ENCODE measurements at regions not wholly inside any gene's neighbourhood (a gene's known extent, or its start where the extent isn't known, plus 50 kb on each side); places are given as distances from the start of the nearest gene placed in this dataset.
"Not testable (repeated sequence)": the region's sequence is repeated elsewhere in the genome, so short reads cannot be mapped to it uniquely, and the experiment has no call there.

DNA sequence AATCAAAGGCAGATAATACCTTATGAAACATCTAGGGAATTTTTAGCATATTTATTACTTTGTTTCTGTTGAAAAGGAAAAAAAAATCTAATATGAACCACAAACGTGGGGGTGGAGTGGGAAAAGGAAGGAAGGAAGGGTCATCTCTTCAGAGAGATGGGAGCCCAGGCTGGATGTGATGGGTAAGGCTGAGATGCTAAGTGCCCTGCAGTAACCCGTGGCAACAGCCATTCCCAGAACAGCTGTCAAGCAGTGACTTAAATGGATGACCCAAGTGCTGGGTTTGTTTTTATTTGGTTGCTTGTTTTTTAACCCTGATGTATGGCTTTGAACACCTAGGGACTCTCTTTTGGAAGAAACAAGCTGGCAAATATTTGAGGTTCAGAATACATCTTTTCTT, 50.7 kb upstream of the KLF7 start:
- intact Hi-C loops (cut with DNase I): no loop called here
- no peak for DNase-seq

DNA sequence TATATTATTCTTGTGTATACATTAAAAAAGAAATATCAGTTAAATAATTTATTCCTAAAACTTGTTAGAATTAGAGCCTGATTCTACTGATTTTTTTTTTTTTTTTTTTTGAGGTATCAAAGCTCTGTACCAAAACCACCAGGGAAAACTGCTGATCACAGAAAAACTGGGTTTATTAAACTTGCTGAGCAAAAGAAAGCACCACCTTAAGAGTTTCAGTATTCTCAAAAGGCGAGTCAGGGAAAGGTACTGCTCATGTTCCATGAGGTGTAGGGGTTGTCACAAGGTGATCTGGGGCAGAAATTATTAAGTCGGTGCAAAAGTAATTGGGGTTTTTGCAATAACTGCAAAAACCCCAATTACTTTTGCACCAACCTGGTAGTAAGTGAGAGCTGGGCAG, 51.7 kb upstream of the KLF7 start:
- DNase-seq: no peak
- intact Hi-C loops (cut with DNase I): no loop called here

- intact Hi-C loops (cut with DNase I): no loop called here
- no peak for DNase-seq
These were observed 53.4 kb upstream of the KLF7 start for GRCh38 chr2:207219081-207219630.

- DNase-seq: no peak
- intact Hi-C loops (cut with DNase I): no loop called here
These were observed 54.1 kb upstream of the KLF7 start for GRCh38 chr2:207219676-207220501.

- intact Hi-C loops (cut with DNase I): no loop called here
- no peak for DNase-seq
These were observed 56.0 kb upstream of the KLF7 start for GRCh38 chr2:207221731-207222130.

DNA sequence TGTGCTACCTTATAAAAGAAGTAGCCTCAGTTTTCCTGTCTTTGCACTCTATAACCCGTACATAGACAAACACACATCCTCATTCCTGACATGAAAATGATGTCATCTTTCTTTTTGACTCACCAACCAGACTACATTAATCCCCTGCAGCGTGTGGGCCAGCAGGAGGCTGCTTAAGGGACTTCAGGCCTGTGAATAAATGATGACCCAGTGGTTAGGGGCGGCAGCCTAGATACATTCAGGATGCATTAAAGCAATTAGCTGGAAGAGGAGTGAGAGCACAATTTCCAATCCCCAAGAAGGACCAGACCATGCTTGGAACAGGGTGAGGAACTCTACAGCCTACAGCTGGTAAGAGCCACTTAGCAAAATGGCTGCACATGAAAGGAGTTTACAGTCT, 57.3 kb upstream of the KLF7 start:
- no peak for DNase-seq
- intact Hi-C loops (cut with DNase I): no loop called here

GRCh38 chr2:207224381-207224780, 58.6 kb upstream of the KLF7 start:
- DNase-seq: no peak
- intact Hi-C loops (cut with DNase I): no loop called here

DNA sequence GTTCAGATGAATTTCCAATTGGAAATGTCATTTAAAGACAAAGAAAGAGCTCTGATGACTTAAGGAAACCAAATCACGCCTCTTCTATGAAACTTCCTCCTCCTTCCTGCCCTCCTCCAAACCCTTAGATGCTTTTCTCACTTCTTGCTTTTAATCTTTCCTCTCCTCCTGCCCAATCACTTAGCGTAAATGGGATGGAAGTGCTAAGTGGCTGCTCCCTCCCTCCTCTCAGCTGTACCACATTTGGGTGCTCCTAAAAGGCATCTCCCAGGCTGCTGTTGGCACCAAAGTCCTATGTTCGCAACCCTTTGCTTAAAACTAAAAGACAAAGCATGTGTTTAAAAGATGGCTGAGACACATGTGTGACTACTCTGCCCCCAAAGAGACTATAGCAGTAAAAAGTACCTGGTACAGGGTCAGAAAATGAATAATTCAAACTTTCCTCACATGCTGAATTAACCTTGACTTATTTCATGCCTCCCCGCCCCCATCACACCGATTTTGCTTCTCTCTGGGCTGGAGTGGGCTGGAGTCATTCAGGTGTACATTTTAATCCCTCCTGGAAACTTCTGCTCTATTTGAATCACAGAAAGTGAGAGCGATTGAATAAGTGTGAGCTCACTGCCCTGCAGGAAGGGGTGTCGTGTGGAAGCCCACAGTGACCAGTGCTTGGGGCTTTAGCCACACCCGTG, 59.2 kb upstream of the KLF7 start:
- no peak for DNase-seq
- intact Hi-C loops (cut with DNase I): loop anchor here (5.0 kb wide), 1 partner anchor 247 kb away; no protein-coding TSS in a partner anchor

GRCh38 chr2:207225773-207226172, 60.0 kb upstream of the KLF7 start:
- intact Hi-C loops (cut with DNase I): loop anchor here (5.0 kb wide), 1 partner anchor 247 kb away; no protein-coding TSS in a partner anchor
- no peak for DNase-seq

GRCh38 chr2:207226243-207226642, 60.5 kb upstream of the KLF7 start:
- no peak for DNase-seq
- intact Hi-C loops (cut with DNase I): loop anchor here (5.0 kb wide), 1 partner anchor 246 kb away; no protein-coding TSS in a partner anchor

DNA sequence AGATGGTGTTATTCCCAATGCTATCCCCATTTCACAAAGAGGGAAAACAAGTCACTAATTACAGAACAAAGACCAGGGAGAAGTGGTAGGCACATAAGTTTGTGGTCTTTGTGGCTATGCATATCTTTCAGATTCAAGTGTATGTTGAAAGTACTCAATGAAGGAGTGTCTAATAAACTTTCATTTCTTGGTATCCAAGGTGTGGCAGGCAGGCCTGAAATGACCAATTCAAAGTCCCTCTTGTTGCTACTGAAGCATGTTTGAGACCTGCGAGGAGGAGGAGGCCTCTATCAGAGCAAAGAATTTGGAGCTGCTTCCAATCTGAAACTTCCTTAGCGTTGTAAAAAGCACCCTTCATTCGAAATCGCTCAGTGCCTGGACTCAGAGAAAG, 60.9 kb upstream of the KLF7 start:
- no peak for DNase-seq
- intact Hi-C loops (cut with DNase I): loop anchor here (1.0 to 5.0 kb wide), 2 partner anchors 60 to 246 kb away; no protein-coding TSS in a partner anchor

GRCh38 chr2:207227062-207227748, 61.5 kb upstream of the KLF7 start:
- DNase-seq: peak; percentile 55 to 95 (median 70)
- intact Hi-C loops (cut with DNase I): loop anchor here (1.0 to 5.0 kb wide), 2 partner anchors 61 to 245 kb away; no protein-coding TSS in a partner anchor

DNA sequence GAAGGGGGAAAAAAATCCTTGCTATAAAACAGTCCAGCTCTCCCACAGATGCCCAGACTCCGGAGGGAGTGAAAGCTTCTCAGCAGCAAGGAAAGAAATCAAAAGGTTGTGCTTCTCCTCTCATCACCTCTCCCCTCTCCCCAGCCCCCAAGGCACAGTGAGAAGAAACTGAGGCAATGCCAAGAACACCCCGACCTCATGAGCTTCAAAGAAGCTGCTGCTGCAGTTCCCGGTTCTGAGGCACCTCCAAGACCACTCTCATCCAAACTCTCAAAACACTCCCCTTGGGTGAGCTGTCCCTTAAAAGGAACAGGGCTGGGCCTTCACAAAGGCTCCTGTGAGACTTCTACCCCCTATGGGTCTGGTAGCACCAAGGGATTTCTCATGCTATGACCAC, 62.0 kb upstream of the KLF7 start:
- DNase-seq: peak in 1 of 10 donors; percentile 28
- intact Hi-C loops (cut with DNase I): loop anchor here (1.0 to 5.0 kb wide), 2 partner anchors 61 to 245 kb away; no protein-coding TSS in a partner anchor

DNA sequence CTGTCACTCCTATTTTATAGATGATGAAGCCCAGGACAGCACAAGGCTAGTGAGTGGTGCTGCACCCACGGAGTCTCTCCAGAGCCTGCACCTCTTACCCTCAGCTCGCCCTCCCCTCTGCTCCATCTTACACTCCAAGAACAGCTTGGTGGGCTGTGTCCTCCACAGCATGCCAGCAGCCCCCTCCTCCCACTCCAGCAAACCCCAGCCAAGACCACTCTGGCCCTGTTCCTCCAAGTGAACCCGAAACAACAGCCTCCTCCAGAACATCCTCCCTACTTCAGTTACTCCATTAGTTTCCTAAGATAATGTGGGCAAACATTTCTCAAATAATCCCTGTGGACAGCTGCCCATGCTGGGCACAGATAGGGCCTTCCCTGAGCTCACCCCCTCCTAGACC, 62.7 kb upstream of the KLF7 start:
- intact Hi-C loops (cut with DNase I): loop anchor here (5.0 kb wide), 1 partner anchor 244 kb away; no protein-coding TSS in a partner anchor
- no peak for DNase-seq

DNA sequence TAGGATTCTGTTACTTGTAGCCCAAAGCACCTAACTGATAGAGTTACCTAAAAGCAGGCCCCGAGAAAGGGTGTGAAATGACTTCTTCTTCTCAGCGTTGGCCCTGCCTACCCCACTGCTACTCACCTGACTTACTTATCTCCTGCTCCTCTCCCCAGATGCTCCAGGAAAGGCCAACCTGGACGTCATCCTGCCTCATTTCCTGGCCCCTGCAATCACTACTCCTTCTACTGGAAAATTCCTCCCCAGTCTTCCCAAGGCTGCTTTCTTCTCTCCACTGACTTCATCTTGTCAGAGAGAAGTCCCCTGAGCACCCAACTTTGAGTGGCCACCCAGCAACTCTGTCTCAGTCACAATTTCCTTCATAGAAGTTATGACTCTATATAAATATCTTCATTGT, 63.4 kb upstream of the KLF7 start:
- intact Hi-C loops (cut with DNase I): loop anchor here (5.0 kb wide), 1 partner anchor 243 kb away; no protein-coding TSS in a partner anchor
- DNase-seq: no peak

GRCh38 chr2:207230261-207231105, 64.7 kb upstream of the KLF7 start:
- intact Hi-C loops (cut with DNase I): no loop called here
- no peak for DNase-seq

DNA sequence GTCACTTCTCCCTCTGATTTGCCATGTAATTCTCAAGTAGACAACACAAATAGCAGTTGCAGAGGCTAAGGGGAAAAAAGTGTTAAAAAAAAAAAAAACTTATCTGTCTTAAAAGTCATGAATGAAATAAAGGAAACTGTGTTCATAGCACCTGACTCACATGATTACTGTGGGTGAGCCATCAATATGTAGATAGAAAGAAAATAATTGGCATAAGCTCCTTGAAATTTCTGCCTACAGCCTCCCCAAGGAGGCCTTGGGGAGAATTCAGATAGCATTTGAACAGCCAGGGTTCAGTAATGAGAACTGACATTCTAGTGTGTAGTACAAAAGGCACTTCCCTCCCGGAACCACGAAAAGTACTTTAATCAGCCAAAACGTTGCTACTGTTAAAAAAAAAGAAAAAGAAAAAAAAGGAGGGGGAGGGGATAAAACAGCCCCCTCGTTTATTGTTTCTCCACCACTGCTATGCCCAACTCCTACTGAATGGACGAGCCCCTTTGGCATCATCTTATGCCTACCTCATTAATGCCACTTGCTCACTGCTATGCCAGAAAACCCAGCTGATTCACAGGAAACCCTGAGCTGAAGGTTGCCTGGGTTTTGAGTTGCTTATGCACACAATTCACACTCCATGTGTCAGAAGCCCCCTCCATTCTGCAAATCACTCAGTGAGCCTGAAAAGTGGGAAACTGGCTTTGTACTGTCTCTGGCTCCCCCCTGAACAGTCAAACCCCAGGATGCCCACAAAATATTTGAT, 65.5 kb upstream of the KLF7 start:
- DNase-seq: no peak
- intact Hi-C loops (cut with DNase I): no loop called here

DNA sequence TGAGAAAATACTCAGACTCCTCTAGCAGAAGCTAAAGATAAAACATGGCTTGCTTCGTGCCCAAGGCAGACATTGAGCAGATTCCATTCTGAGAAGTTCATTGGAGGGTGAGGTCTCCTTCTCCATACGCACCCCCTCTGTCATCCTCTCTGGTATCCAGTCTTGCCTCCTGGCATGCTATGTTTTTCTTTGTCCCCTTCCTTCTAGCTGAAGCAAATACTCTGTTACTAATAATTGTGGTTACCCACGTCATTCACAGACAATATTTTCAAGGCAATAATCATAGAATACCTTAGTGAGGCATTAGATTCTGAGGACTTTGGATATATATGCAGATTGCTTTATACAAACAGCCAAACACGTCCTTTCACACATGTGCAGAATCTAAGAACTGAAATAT, 66.2 kb upstream of the KLF7 start:
- intact Hi-C loops (cut with DNase I): no loop called here
- no peak for DNase-seq

GRCh38 chr2:207233141-207233540, 67.4 kb upstream of the KLF7 start:
- DNase-seq; intact Hi-C loops (cut with DNase I): not testable (repeated sequence)

All from posterior cingulate gyrus (tissue), 11 donors.